ENCODE measurements at regions not wholly inside any gene's neighbourhood (a gene's known extent, or its start where the extent isn't known, plus 50 kb on each side); places are given as distances from the start of the nearest gene placed in this dataset.

DNA sequence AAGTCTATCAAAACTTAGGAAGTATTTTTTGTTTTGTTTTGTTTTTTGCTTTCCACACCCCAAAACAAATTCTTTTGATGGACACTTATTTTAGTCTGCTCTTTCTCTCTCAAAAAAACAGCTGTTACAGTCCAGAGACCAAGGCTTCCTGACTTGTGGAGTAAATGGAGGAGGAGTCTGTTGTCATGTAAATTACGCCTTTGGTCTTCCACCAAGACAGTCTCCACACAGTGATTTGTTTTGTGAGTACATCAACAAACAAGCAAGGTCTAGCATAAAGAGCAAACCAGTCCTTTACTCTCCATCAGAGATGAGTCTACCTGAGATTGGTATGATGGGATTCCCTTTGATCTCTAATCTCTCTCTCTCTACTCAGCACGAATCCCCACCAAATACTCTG is 588.0 kb upstream of the ARID1B start:
- TF ChIP-seq, protein P1, sequence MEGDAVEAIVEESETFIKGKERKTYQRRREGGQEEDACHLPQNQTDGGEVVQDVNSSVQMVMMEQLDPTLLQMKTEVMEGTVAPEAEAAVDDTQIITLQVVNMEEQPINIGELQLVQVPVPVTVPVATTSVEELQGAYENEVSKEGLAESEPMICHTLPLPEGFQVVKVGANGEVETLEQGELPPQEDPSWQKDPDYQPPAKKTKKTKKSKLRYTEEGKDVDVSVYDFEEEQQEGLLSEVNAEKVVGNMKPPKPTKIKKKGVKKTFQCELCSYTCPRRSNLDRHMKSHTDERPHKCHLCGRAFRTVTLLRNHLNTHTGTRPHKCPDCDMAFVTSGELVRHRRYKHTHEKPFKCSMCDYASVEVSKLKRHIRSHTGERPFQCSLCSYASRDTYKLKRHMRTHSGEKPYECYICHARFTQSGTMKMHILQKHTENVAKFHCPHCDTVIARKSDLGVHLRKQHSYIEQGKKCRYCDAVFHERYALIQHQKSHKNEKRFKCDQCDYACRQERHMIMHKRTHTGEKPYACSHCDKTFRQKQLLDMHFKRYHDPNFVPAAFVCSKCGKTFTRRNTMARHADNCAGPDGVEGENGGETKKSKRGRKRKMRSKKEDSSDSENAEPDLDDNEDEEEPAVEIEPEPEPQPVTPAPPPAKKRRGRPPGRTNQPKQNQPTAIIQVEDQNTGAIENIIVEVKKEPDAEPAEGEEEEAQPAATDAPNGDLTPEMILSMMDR (conservative IDR thresholded peaks at IDR 0.05; ENCODE audit: low read length): no peak
- TF ChIP-seq EZH2phosphoT487 (IDR thresholded peaks at IDR 0.05; ENCODE audit: borderline replicate concordance, low read depth, low read length): no peak

All from OCI-LY7 (cell line).